Ascending aorta (tissue), 2 donors: ENCODE measurements at regions not wholly inside any gene's neighbourhood (a gene's known extent, or its start where the extent isn't known, plus 50 kb on each side); places are given as distances from the start of the nearest gene placed in this dataset.

Experiments used
- DNase-seq, 2 donors: peaks; one replicate each; pipeline ENCODE4 v3.0.0-alpha.2; 2019; ENCODE audit warnings: low spot score in 2 of 2
- H3K27ac ChIP-seq, 2 donors: fragments of 200-600 bp; sonication (generic); one replicate each; pipeline ENCODE4 v1.5.1; 2016 to 2017; ENCODE audit warnings: mild to moderate bottlenecking in 1 of 2
- H3K27me3 ChIP-seq: fragments of 200-600 bp; sonication (generic); one replicate; pipeline ENCODE4 v1.5.1; 2017
- H3K36me3 ChIP-seq, 2 donors: fragments of 200-600 bp; sonication (generic); one replicate each; pipeline ENCODE4 v1.5.1; 2016
- H3K4me1 ChIP-seq, 2 donors: fragments of 200-600 bp; sonication (generic); one replicate each; pipeline ENCODE4 v1.5.1; 2016 to 2017; ENCODE audit warnings: mild to moderate bottlenecking in 1 of 2
- H3K4me3 ChIP-seq, 2 donors: fragments of 200-600 bp; sonication (generic); one replicate each; pipeline ENCODE4 v1.5.1; 2016 to 2017; ENCODE audit warnings: mild to moderate bottlenecking in 1 of 2
- H3K9me3 ChIP-seq, 2 donors: fragments of 200-600 bp; sonication (generic); one replicate each; pipeline ENCODE4 v1.5.1; 2016
- CTCF ChIP-seq, 3 experiments: fragments of 200-600 bp in 2 of 3; fragments of 450-650 bp in 1 of 3; sonication (generic) in 2 of 3; IDR thresholded peaks; one replicate each; pipeline ENCODE4 v1.5.1; 2016 to 2019; ENCODE audit warnings: antibody characterized with exemption in 3 of 3, mild to moderate bottlenecking in 1 of 3, moderate library complexity in 1 of 3
- intact Hi-C: fragments of 100-400 bp; cut with DNase I; formaldehyde crosslinking; loops from one replicate; pipeline ENCODE4 v1.15.1; 2023

DNA sequence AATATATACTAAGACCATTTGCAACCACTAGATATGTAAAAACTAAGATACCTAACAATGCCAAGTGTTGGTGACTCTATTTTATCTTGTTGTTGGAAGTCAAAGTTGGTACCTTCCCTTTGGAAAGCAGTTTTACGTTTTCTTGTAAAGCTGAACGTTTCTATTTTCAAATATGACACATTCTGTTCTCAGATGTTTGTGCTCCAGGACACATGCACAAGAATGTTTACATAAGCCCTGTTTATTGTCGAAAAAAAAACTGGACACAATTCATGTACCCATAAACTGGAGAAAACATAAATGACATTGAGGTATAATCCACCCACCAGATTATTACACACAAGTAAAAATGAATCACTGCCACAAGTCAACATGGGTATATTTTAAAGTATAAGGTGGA is 967.4 kb downstream of the BCL11B start:
- Histone ChIP-seq H3K36me3 (no peaks in the 10 kb centered on the region), H3K27ac (no peak overlapping the region), H3K4me1 (no peaks in the 10 kb centered on the region), H3K9me3 (no peaks in the 10 kb centered on the region), H3K27me3 (no peaks in the 10 kb centered on the region), H3K4me3 (no peak overlapping the region)
- DNase-seq, result no peak
- TF ChIP-seq CTCF (IDR thresholded peaks at IDR 0.05), result no peak
- intact Hi-C loops, result no loop called here

DNA sequence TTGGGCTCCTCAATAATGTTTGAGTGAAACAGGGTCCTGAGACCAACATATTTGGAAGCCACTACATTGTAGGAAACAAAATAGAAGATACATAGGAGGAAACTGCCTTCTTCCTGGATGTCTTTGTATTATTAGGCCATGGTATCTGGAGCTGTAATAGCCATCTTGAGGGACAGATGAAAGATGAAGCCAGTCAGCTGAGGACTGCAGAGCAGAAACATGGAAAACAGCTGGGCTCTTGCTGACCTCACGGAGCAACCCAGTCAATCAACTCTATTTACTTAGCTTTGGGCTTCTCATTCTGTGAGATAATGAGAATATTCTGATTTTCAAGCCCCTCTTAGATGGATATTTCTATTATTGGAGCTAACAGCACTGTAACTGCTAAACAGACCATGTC is 962.4 kb downstream of the BCL11B start:
- TF ChIP-seq CTCF (IDR thresholded peaks at IDR 0.05), result no peak
- Histone ChIP-seq H3K36me3 (no peaks in the 10 kb centered on the region), H3K9me3 (no peaks in the 10 kb centered on the region), H3K27me3 (no peaks in the 10 kb centered on the region), H3K4me1 (no peaks in the 10 kb centered on the region), H3K4me3 (no peak overlapping the region), H3K27ac (no peak overlapping the region)
- DNase-seq, result no peak
- intact Hi-C loops, result no loop called here

GRCh38 chr14:98312006-98312405 is 960.0 kb downstream of the BCL11B start:
- no peaks in the 10 kb centered on the region for H3K36me3 ChIP-seq
- H3K9me3 ChIP-seq, result no peaks in the 10 kb centered on the region
- intact Hi-C loops, result no loop called here
- DNase-seq, result no peak
- no peak for TF ChIP-seq CTCF (IDR thresholded peaks at IDR 0.05)
- no peak overlapping the region for H3K4me3 ChIP-seq
- no peak overlapping the region for H3K27ac ChIP-seq
- H3K4me1 ChIP-seq, result no peaks in the 10 kb centered on the region
- no peaks in the 10 kb centered on the region for H3K27me3 ChIP-seq

- intact Hi-C loops, result no loop called here
- H3K9me3 ChIP-seq, result no peaks in the 10 kb centered on the region
Measured at GRCh38 chr14:98321841-98322240, 950.2 kb downstream of the BCL11B start.

GRCh38 chr14:98323836-98324235 is 948.2 kb downstream of the BCL11B start:
- H3K4me1 ChIP-seq, result no peaks in the 10 kb centered on the region
- no peak overlapping the region for H3K27ac ChIP-seq
- no peak overlapping the region for H3K4me3 ChIP-seq
- DNase-seq, result no peak
- H3K36me3 ChIP-seq, result no peaks in the 10 kb centered on the region
- H3K9me3 ChIP-seq, result no peaks in the 10 kb centered on the region
- H3K27me3 ChIP-seq, result no peaks in the 10 kb centered on the region
- intact Hi-C loops, result no loop called here
- TF ChIP-seq CTCF (IDR thresholded peaks at IDR 0.05), result no peak

More at GRCh38 chr14:98321841-98322240, 950.2 kb downstream of the BCL11B start:
- DNase-seq, result no peak
- no peak overlapping the region for H3K27ac ChIP-seq
- TF ChIP-seq CTCF (IDR thresholded peaks at IDR 0.05), result no peak
- H3K27me3 ChIP-seq, result no peaks in the 10 kb centered on the region
- no peaks in the 10 kb centered on the region for H3K36me3 ChIP-seq
- no peak overlapping the region for H3K4me3 ChIP-seq
- H3K4me1 ChIP-seq, result no peaks in the 10 kb centered on the region

- Histone ChIP-seq H3K27me3 (no peaks in the 10 kb centered on the region), H3K4me3 (no peak overlapping the region), H3K4me1 (no peaks in the 10 kb centered on the region), H3K27ac (no peak overlapping the region), H3K36me3 (no peaks in the 10 kb centered on the region), H3K9me3 (no peaks in the 10 kb centered on the region)
- no peak for TF ChIP-seq CTCF (IDR thresholded peaks at IDR 0.05)
- intact Hi-C loops, result no loop called here
- no peak for DNase-seq
Measured at GRCh38 chr14:98325761-98326160, 946.2 kb downstream of the BCL11B start.
